Left colon (tissue), 2 donors: ENCODE measurements at regions not wholly inside any gene's neighbourhood (a gene's known extent, or its start where the extent isn't known, plus 50 kb on each side); places are given as distances from the start of the nearest gene placed in this dataset.
"Not testable (repeated sequence)": the region's sequence is repeated elsewhere in the genome, so short reads cannot be mapped to it uniquely, and the experiment has no call there.

Source experiments
- ATAC-seq: fragments of 200-7000 bp; cut with Tn5 transposase; one replicate; pipeline ENCODE4 v1.9.1; 2020; ENCODE audit warnings: mild to moderate bottlenecking, moderate library complexity
- DNase-seq, 2 donors: peaks; one replicate each; pipeline ENCODE4 v3.0.0-alpha.2; 2020
- intact Hi-C, 2 donors: fragments of 100-400 bp; cut with DNase I in 1 of 2; cut with micrococcal nuclease in 1 of 2; formaldehyde crosslinking; loops; one replicate each; pipeline versions ENCODE4 v1.11.2 to v1.14.0; 2022; cut with DNase I, micrococcal nuclease
- donor health status: DM: no; HTN: no; CAD: no.
- donor health status: DM: yes; HTN: yes; CAD: no.

- DNase-seq (no peak), ATAC-seq (no peak)
- intact Hi-C loops = no loop called here
Measured at GRCh38 chr10:29746080-29746797, 111.5 kb upstream of the SVIL start.

- intact Hi-C loops = no loop called here
- DNase-seq = no peak
Measured at GRCh38 chr10:29740981-29741545, 106.3 kb upstream of the SVIL start.

GRCh38 chr10:29738341-29738740 is 103.6 kb upstream of the SVIL start:
- intact Hi-C loops = no loop called here
- ATAC-seq = no peak
- DNase-seq = no peak

More at GRCh38 chr10:29740981-29741545, 106.3 kb upstream of the SVIL start:
- no peak for ATAC-seq

- intact Hi-C loops = no loop called here
- peak in 1 of 2 donors; percentile 22 for DNase-seq
- ATAC-seq = no peak
Measured at GRCh38 chr10:29737074-29737593, 102.4 kb upstream of the SVIL start.

GRCh38 chr10:29736366-29737073 is 101.7 kb upstream of the SVIL start:
- DNase-seq = peak; percentile 59 to 67

GRCh38 chr10:29735628-29736365 is 101.0 kb upstream of the SVIL start:
- ATAC-seq = peak; percentile 81
- DNase-seq = peak; percentile 85 to 86
- intact Hi-C loops = no loop called here

More at GRCh38 chr10:29736366-29737073, 101.7 kb upstream of the SVIL start:
- intact Hi-C loops = no loop called here
- peak; percentile 61 for ATAC-seq

GRCh38 chr10:29734962-29735627 is 100.3 kb upstream of the SVIL start:
- DNase-seq = peak; percentile 52 to 78
- intact Hi-C loops = no loop called here
- ATAC-seq = peak; percentile 55

- DNase-seq (no peak), ATAC-seq (no peak)
- intact Hi-C loops = no loop called here
Measured at GRCh38 chr10:29734640-29734961, 99.8 kb upstream of the SVIL start.

GRCh38 chr10:29733323-29733722 is 98.6 kb upstream of the SVIL start:
- ATAC-seq (no peak), DNase-seq (no peak)
- intact Hi-C loops = no loop called here

- DNase-seq = no peak
- no peak for ATAC-seq
- intact Hi-C loops = no loop called here
Measured at GRCh38 chr10:29732918-29733317, 98.1 kb upstream of the SVIL start.

GRCh38 chr10:29731760-29732159 is 97.0 kb upstream of the SVIL start:
- DNase-seq (peak; percentile 35 to 49), ATAC-seq (peak; percentile 7)
- intact Hi-C loops = no loop called here

GRCh38 chr10:29730969-29731368 is 96.2 kb upstream of the SVIL start:
- intact Hi-C loops = no loop called here
- DNase-seq (no peak), ATAC-seq (no peak)

- intact Hi-C loops = no loop called here
- DNase-seq = no peak
- ATAC-seq = no peak
Measured at GRCh38 chr10:29730458-29730857, 95.7 kb upstream of the SVIL start.

- ATAC-seq (no peak), DNase-seq (no peak)
- intact Hi-C loops = no loop called here
Measured at GRCh38 chr10:29728541-29729049, 93.8 kb upstream of the SVIL start.

GRCh38 chr10:29725927-29726326 is 91.2 kb upstream of the SVIL start:
- DNase-seq, intact Hi-C loops, ATAC-seq: not testable (repeated sequence)

- ATAC-seq (peak; percentile 97), DNase-seq (peak in 1 of 2 donors; percentile 63)
- intact Hi-C loops = no loop called here
Measured at GRCh38 chr10:29725133-29725720, 90.5 kb upstream of the SVIL start.

- no peak for ATAC-seq
- intact Hi-C loops = no loop called here
- no peak for DNase-seq
Measured at GRCh38 chr10:29723726-29724125, 89.0 kb upstream of the SVIL start.

- ATAC-seq (peak; percentile 17), DNase-seq (no peak)
- intact Hi-C loops = no loop called here
Measured at GRCh38 chr10:29722777-29723176, 88.0 kb upstream of the SVIL start.
